GM10248 (cell line): ENCODE measurements at regions not wholly inside any gene's neighbourhood (a gene's known extent, or its start where the extent isn't known, plus 50 kb on each side); places are given as distances from the start of the nearest gene placed in this dataset.
"Not testable (repeated sequence)": the region's sequence is repeated elsewhere in the genome, so short reads cannot be mapped to it uniquely, and the experiment has no call there.

Experiments used
- CTCF ChIA-PET: fragments of 300-600 bp; sonication (Branson Sonifier 250); formaldehyde crosslinking; extraction: SDS; loops from one replicate; lab custom pipeline; 2021; ENCODE audit warnings: antibody characterized with exemption; lab: Yijun Ruan, JAX
- POLR2A ChIA-PET: fragments of 350-650 bp; sonication (Branson Sonifier 250); formaldehyde crosslinking; extraction: SDS; loops from one replicate; lab custom pipeline; 2020; ENCODE audit warnings: antibody characterized with exemption; lab: Yijun Ruan, JAX
- DNase-seq: peaks from one replicate; pipeline ENCODE4 v3.0.0; 2012; ENCODE audit errors: extremely low spot score
- TF ChIP-seq, protein P1 (sequence below): IDR thresholded peaks from 2 replicates; pipeline ENCODE4 v1.5.1; 2012; ENCODE audit warnings: mild to moderate bottlenecking, low read depth; ENCODE audit errors: extremely low read depth, missing control alignments, control extremely low read depth

DNA sequence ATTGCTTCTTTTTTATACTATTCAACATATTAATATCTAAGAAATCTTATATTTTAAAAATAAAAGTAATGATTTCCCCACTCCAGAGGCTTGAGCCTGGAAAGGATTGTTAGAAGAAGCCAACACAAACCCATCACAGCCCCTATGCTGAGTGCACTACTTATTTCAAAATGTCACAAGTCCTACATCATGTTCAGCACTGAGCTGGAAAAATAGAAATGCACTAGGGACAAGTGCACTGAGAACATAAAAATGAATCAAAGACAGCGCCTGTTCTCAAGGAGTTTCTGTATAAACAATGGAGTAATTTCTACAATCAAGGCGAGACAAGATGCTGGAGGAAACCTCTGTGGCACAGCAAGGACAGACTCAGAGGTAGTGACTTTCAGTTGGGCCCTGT, 155.0 kb downstream of the TXNL1 start:
- DNase-seq = no peak
- TF ChIP-seq, protein P1, sequence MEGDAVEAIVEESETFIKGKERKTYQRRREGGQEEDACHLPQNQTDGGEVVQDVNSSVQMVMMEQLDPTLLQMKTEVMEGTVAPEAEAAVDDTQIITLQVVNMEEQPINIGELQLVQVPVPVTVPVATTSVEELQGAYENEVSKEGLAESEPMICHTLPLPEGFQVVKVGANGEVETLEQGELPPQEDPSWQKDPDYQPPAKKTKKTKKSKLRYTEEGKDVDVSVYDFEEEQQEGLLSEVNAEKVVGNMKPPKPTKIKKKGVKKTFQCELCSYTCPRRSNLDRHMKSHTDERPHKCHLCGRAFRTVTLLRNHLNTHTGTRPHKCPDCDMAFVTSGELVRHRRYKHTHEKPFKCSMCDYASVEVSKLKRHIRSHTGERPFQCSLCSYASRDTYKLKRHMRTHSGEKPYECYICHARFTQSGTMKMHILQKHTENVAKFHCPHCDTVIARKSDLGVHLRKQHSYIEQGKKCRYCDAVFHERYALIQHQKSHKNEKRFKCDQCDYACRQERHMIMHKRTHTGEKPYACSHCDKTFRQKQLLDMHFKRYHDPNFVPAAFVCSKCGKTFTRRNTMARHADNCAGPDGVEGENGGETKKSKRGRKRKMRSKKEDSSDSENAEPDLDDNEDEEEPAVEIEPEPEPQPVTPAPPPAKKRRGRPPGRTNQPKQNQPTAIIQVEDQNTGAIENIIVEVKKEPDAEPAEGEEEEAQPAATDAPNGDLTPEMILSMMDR = no peak
- ChIA-PET POLR2A (no interaction called here), CTCF (no interaction called here)

DNA sequence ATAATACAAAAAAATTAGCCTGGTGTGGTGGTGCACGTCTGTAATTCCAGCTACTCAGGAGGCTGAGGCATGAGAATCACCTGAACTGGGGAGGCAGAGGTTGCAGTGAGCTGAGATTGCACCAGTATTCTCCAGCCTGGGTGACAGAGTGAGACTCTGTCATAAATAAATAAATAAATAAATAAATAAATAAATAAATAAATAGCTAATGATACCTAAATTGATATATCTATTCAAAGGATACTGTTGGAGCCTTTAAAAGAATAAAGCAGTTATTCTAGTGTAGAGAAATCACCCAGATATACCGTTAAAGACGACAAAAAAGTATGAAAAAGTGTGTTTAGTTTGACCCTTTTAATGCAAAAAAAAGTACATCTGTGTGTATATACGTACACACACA, 155.6 kb downstream of the TXNL1 start:
- POLR2A ChIA-PET, DNase-seq, CTCF ChIA-PET: not testable (repeated sequence)

DNA sequence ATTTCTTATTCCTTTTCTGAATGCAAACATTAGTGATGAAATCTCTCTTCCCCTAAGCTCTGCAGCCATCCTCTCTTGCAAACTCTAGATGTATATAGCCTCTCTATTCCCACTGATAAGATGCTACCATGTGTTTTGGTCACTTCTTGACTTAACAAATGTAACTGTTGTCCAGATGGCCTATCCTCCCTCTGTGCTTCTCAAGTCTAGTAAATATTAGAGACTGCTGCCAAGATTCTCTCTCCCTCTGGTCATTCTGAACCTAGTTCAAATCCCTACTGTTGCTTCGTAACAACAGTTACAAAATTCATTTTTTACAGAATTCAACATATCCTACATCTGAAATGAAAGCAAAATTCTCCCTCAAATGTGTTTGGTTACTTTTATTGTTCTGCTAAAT, 156.6 kb downstream of the TXNL1 start:
- POLR2A ChIA-PET = no interaction called here
- CTCF ChIA-PET = no interaction called here
- TF ChIP-seq, protein P1 = no peak
- DNase-seq = no peak

DNA sequence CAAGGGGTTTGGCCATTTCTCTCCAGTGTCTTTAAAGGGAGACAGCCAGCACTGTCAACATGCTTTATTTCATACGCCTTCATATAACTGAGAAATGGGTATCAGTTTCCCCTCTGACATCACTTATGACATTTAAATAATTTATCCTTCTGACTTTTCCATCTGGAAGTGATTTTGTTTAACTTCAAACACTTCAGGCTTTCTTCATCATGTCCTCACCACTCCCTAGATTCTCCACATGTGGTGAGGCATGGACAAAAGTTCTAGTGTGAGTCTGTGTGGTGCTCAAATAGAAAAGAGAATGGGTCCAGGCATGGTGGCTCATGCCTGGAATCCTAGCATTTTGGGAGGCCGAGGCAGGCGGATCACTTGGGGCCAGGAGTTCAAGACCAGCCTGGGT, 158.6 kb downstream of the TXNL1 start:
- no peak for DNase-seq
- TF ChIP-seq, protein P1 = no peak
- CTCF ChIA-PET = no interaction called here
- POLR2A ChIA-PET = no interaction called here

DNA sequence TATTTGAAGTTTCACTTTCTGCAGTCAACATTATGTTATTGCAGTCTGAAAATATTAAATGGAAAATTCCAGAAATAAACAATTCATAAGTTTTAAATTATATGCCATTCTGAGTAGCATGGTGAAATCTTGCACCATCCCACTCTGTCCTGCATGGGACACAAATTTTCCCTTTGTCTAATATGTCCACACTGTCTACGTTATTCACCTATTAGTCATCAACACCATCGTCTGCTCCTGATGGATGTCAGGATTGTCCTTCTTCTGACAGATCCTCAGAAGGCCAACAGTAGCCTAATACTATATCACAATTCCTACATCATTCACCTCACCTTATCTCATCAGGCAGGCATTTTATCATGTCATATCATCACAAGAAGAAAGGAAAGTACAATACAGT, 163.1 kb downstream of the TXNL1 start:
- TF ChIP-seq, protein P1 = no peak
- ChIA-PET CTCF (no interaction called here), POLR2A (no interaction called here)

DNA sequence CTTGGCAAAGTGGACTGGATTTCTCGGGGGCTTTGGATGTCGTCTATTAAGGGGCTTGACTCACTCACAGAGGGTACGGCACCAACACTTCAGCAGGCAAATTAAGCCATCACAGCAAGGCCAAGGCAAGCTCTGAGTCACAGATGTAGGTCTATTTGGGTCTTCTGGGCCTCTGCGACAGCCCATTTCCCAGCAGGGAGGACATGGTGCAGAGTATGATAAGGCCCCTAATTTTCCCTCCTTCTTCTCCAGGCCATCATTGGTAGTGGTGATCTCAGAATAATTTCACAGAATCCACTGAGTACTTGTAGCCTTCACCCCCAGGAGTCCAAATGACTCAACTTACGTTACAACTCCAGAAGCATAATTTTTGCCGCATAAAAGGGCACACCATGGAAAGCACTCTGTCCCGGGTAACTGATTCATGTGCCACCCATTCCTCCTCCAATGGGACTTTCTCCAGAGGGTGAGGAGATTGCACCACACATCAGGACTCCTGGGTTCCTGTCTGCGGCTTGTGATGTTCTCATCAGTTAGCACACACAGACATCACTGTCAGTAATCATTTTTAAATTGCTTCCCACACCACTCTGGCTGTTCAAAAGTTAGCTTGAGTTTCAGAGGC, 164.9 kb downstream of the TXNL1 start:
- CTCF ChIA-PET = no interaction called here
- DNase-seq = no peak
- POLR2A ChIA-PET = no interaction called here
- TF ChIP-seq, protein P1 = no peak

More for the DNA sequence above, 163.1 kb downstream of the TXNL1 start:
- DNase-seq = no peak

DNA sequence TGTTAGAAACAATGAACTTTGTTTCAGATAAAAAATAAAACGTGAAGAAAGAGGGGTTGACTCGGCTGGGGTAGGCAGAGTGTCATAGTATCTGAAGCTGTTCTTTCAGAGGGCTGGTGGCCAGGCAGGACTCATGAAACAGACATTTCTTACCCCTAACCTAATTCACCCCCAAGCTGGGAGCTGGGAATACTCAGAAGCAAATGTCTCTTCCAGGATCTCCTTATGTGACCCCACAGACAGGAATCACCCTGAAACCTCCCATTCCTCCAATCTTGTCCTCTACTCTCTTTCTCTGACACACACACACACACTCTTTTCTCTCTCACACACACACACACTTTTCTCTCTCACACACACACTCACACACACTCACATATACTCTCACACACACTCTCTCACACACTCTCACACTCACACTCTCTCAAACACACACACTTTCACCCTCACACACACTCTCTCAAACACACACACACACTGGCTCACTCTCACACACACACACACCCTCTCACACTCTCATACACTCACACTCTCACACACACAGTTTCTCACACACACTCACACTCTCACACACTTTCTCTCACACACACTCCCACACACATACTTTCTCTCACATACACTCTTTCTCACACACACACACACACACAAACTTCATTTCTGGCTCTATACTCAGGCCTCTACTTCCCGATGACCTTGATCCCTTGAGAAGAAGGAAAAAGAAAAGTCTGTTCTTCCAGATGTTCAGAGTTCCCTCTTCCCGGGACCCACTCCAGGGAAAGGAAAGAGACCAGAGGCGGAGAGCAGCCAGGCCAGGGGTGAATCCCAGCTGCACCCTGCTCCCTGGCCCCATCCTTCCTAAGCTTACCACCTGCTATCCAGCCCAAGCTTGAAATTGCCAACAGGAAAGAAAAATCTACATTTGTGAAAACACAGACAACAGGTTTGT, 167.7 kb downstream of the TXNL1 start:
- TF ChIP-seq, protein P1 = no peak
- ChIA-PET POLR2A (interaction anchor here (0.6 kb wide), 1 partner anchor 1047 kb away, joined by 3 read pairs; no protein-coding TSS in a partner anchor), CTCF (interaction anchor here (1.0 kb wide), 1 partner anchor 551 kb away, joined by 3 read pairs; no protein-coding TSS in a partner anchor)

More for the DNA sequence above, 167.7 kb downstream of the TXNL1 start:
- DNase-seq = no peak
